Esophagus squamous epithelium (tissue), 4 donors: ENCODE measurements at regions not wholly inside any gene's neighbourhood (a gene's known extent, or its start where the extent isn't known, plus 50 kb on each side); places are given as distances from the start of the nearest gene placed in this dataset.

ENCODE experiments used
- CTCF ChIP-seq, 6 experiments: fragments of 450-650 bp in 4 of 6; fragments of 200-600 bp in 2 of 6; sonication (generic) in 2 of 6; IDR thresholded peaks; one replicate each; pipeline ENCODE4 v1.5.1; 2016 to 2019; ENCODE audit warnings: antibody characterized with exemption in 6 of 6, mild to moderate bottlenecking in 4 of 6, moderate library complexity in 4 of 6
- POLR2A ChIP-seq, 4 donors: fragments of 450-650 bp; IDR thresholded peaks; one replicate each; pipeline ENCODE4 v1.6.1; 2017; ENCODE audit warnings: antibody characterized with exemption in 4 of 4, mild to moderate bottlenecking in 4 of 4, moderate library complexity in 3 of 4

DNA sequence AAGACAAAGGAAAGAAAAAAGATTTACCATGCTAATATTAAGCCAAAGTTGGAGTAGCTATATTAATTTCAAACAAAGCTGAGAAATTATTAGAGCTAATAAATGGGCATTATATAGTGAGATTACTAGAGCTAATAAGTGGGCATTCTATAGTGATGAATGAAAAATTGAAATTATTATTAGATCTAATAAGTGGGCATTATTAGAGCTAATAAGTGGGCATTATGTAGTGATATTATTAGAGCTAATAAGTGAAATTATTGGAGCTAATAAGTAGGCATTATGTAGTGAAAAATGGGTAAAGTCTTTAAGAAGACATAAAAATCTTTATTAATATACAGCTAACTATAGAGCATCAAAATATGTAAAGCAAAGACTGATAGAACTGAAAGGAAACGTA lies 745.7 kb downstream of the TRIB2 start:
- TF ChIP-seq CTCF (IDR thresholded peaks at IDR 0.05): no peak
- no peak for TF ChIP-seq POLR2A (IDR thresholded peaks at IDR 0.05)
